Stimulated activated CD4-positive, alpha-beta T cell treated with anti-CD3 and anti-CD28 coated beads, Interleukin-1b, Interleukin-23, amount 100 ng/mL, for 24 hours (primary cell): ENCODE measurements at regions not wholly inside any gene's neighbourhood (a gene's known extent, or its start where the extent isn't known, plus 50 kb on each side); places are given as distances from the start of the nearest gene placed in this dataset.
"Not testable (repeated sequence)": the region's sequence is repeated elsewhere in the genome, so short reads cannot be mapped to it uniquely, and the experiment has no call there.

ENCODE experiments used
- DNase-seq, 4 experiments: peaks; one replicate each; pipeline ENCODE4 v3.0.0-alpha.2; 2020; ENCODE audit warnings: low read depth in 4 of 4, low spot score in 1 of 4

- DNase-seq = no peak
Observed at GRCh38 chr5:8694545-8694944, 825.6 kb downstream of the MTRR start.

- no peak for DNase-seq
Observed at GRCh38 chr5:8695902-8696845, 827.2 kb downstream of the MTRR start.

- DNase-seq = no peak
Observed at GRCh38 chr5:8700222-8700621, 831.3 kb downstream of the MTRR start.

GRCh38 chr5:8700671-8701070 is 831.7 kb downstream of the MTRR start:
- DNase-seq = no peak

- DNase-seq = no peak
Observed at GRCh38 chr5:8701251-8701650, 832.3 kb downstream of the MTRR start.

GRCh38 chr5:8710426-8710930 is 835.4 kb downstream of the SEMA5A start:
- no peak for DNase-seq

- no peak for DNase-seq
Observed at GRCh38 chr5:8714198-8714597, 831.7 kb downstream of the SEMA5A start.

GRCh38 chr5:8714861-8715260 is 831.0 kb downstream of the SEMA5A start:
- DNase-seq = no peak

- DNase-seq = no peak
Observed at GRCh38 chr5:8719796-8720195, 826.1 kb downstream of the SEMA5A start.

GRCh38 chr5:8720506-8720905 is 825.4 kb downstream of the SEMA5A start:
- no peak for DNase-seq

GRCh38 chr5:8721536-8721935 is 824.3 kb downstream of the SEMA5A start:
- no peak for DNase-seq

- DNase-seq = no peak
Observed at GRCh38 chr5:8726383-8727036, 819.4 kb downstream of the SEMA5A start.

- no peak for DNase-seq
Observed at GRCh38 chr5:8727396-8727795, 818.5 kb downstream of the SEMA5A start.

- no peak for DNase-seq
Observed at GRCh38 chr5:8729437-8729836, 816.4 kb downstream of the SEMA5A start.

- no peak for DNase-seq
Observed at GRCh38 chr5:8730194-8730593, 815.7 kb downstream of the SEMA5A start.

GRCh38 chr5:8731110-8731509 is 814.8 kb downstream of the SEMA5A start:
- not testable (repeated sequence) for DNase-seq

- DNase-seq = no peak
Observed at GRCh38 chr5:8740595-8740994, 805.3 kb downstream of the SEMA5A start.

GRCh38 chr5:8749556-8749955 is 796.3 kb downstream of the SEMA5A start:
- DNase-seq = no peak

- DNase-seq = no peak
Observed at GRCh38 chr5:8750100-8750499, 795.8 kb downstream of the SEMA5A start.

GRCh38 chr5:8751971-8752370 is 793.9 kb downstream of the SEMA5A start:
- DNase-seq = no peak

GRCh38 chr5:8752595-8752994 is 793.3 kb downstream of the SEMA5A start:
- DNase-seq = no peak

- DNase-seq = no peak
Observed at GRCh38 chr5:8756498-8757084, 789.3 kb downstream of the SEMA5A start.
